ENCODE measurements at regions not wholly inside any gene's neighbourhood (a gene's known extent, or its start where the extent isn't known, plus 50 kb on each side); places are given as distances from the start of the nearest gene placed in this dataset.
A peak's percentile ranks its signal among the peaks of the same experiment; 100 is the strongest.

GRCh38 chrY:7821295-7822035 is 909.9 kb upstream of the AMELY start:
- H3K27me3 ChIP-seq (ENCODE audit: low read depth, low read length) = no peaks in the 10 kb centered on the region
- H3K4me3 ChIP-seq (ENCODE audit: low read length) = no peak overlapping the region
- H3K79me2 ChIP-seq (ENCODE audit: low read length) = no peaks in the 10 kb centered on the region
- no peak overlapping the region for H3K9ac ChIP-seq (ENCODE audit: low read length)
- no peak overlapping the region for H3K4me2 ChIP-seq (ENCODE audit: low read length)
- no peak overlapping the region for H2AFZ ChIP-seq (ENCODE audit: low read depth, low read length)
- TF ChIP-seq CTCF (IDR thresholded peaks at IDR 0.05; ENCODE audit: low read depth, low read length) = no peak
- TF ChIP-seq EZH2phosphoT487 (IDR thresholded peaks at IDR 0.05; ENCODE audit: low read depth) = no peak
- no peaks in the 10 kb centered on the region for H3K9me3 ChIP-seq (ENCODE audit: insufficient read depth, low read length)
- no peaks in the 10 kb centered on the region for H3K36me3 ChIP-seq (replicated peaks; ENCODE audit: low read depth, low read length)
- no peaks in the 10 kb centered on the region for H4K20me1 ChIP-seq (ENCODE audit: insufficient read depth, low read length)
- no peak overlapping the region for H3K27ac ChIP-seq (ENCODE audit: low read length)
- H3K4me1 ChIP-seq (ENCODE audit: low read length) = peaks cover 37% of the 10 kb centered on the region

GRCh38 chrY:7818924-7819323 is 907.4 kb upstream of the AMELY start:
- H3K4me1 ChIP-seq (ENCODE audit: low read length) = peaks cover 45% of the 10 kb centered on the region
- H2AFZ ChIP-seq (ENCODE audit: low read depth, low read length) = 0 out of 2 replicates have a peak overlapping the region, but pooled peaks have one; percentile 24
- H3K27me3 ChIP-seq (ENCODE audit: low read depth, low read length) = no peaks in the 10 kb centered on the region
- no peaks in the 10 kb centered on the region for H4K20me1 ChIP-seq (ENCODE audit: insufficient read depth, low read length)
- no peaks in the 10 kb centered on the region for H3K36me3 ChIP-seq (replicated peaks; ENCODE audit: low read depth, low read length)
- H3K27ac ChIP-seq (ENCODE audit: low read length) = peak overlapping the region; percentile 60
- peak overlapping the region; percentile 16; the same call in 1 of the 2 replicates for H3K9ac ChIP-seq (ENCODE audit: low read length)
- H3K9me3 ChIP-seq (ENCODE audit: insufficient read depth, low read length) = no peaks in the 10 kb centered on the region
- no peaks in the 10 kb centered on the region for H3K79me2 ChIP-seq (ENCODE audit: low read length)
- TF ChIP-seq EZH2phosphoT487 (IDR thresholded peaks at IDR 0.05; ENCODE audit: low read depth) (no peak), CTCF (IDR thresholded peaks at IDR 0.05; ENCODE audit: low read depth, low read length) (peak; percentile 79)
- H3K4me3 ChIP-seq (ENCODE audit: low read length) = no peak overlapping the region
- H3K4me2 ChIP-seq (ENCODE audit: low read length) = peak overlapping the region; percentile 38

GRCh38 chrY:7816567-7816966 is 905.0 kb upstream of the AMELY start:
- Histone ChIP-seq H3K4me3 (ENCODE audit: low read length) (no peak overlapping the region), H3K36me3 (replicated peaks; ENCODE audit: low read depth, low read length) (no peaks in the 10 kb centered on the region), H3K27ac (ENCODE audit: low read length) (no peak overlapping the region), H3K4me1 (ENCODE audit: low read length) (peaks cover 45% of the 10 kb centered on the region), H3K79me2 (ENCODE audit: low read length) (no peaks in the 10 kb centered on the region), H3K4me2 (ENCODE audit: low read length) (no peak overlapping the region), H4K20me1 (ENCODE audit: insufficient read depth, low read length) (no peaks in the 10 kb centered on the region), H3K27me3 (ENCODE audit: low read depth, low read length) (no peaks in the 10 kb centered on the region), H3K9ac (ENCODE audit: low read length) (no peak overlapping the region), H2AFZ (ENCODE audit: low read depth, low read length) (no peak overlapping the region), H3K9me3 (ENCODE audit: insufficient read depth, low read length) (no peaks in the 10 kb centered on the region)
- TF ChIP-seq CTCF (IDR thresholded peaks at IDR 0.05; ENCODE audit: low read depth, low read length) (no peak), EZH2phosphoT487 (IDR thresholded peaks at IDR 0.05; ENCODE audit: low read depth) (no peak)

- H2AFZ ChIP-seq (ENCODE audit: low read depth, low read length) = no peak overlapping the region
- no peak for TF ChIP-seq EZH2phosphoT487 (IDR thresholded peaks at IDR 0.05; ENCODE audit: low read depth)
- no peak; the same call in 1 of the 2 replicates for TF ChIP-seq CTCF (IDR thresholded peaks at IDR 0.05; ENCODE audit: low read depth, low read length)
- no peak overlapping the region for H3K27ac ChIP-seq (ENCODE audit: low read length)
- H3K9me3 ChIP-seq (ENCODE audit: insufficient read depth, low read length) = no peaks in the 10 kb centered on the region
- H3K4me3 ChIP-seq (ENCODE audit: low read length) = no peak overlapping the region
- no peaks in the 10 kb centered on the region for H3K36me3 ChIP-seq (replicated peaks; ENCODE audit: low read depth, low read length)
- no peak overlapping the region for H3K9ac ChIP-seq (ENCODE audit: low read length)
- H3K27me3 ChIP-seq (ENCODE audit: low read depth, low read length) = no peaks in the 10 kb centered on the region
- H3K79me2 ChIP-seq (ENCODE audit: low read length) = no peaks in the 10 kb centered on the region
- H3K4me1 ChIP-seq (ENCODE audit: low read length) = peaks cover 39% of the 10 kb centered on the region
- H4K20me1 ChIP-seq (ENCODE audit: insufficient read depth, low read length) = no peaks in the 10 kb centered on the region
- no peak overlapping the region for H3K4me2 ChIP-seq (ENCODE audit: low read length)
These were observed 904.4 kb upstream of the AMELY start for GRCh38 chrY:7815921-7816320.

Measured in OCI-LY3 (cell line).